RCC 7860 (cell line): ENCODE measurements at regions not wholly inside any gene's neighbourhood (a gene's known extent, or its start where the extent isn't known, plus 50 kb on each side); places are given as distances from the start of the nearest gene placed in this dataset.

Experiments
- DNase-seq: peaks from one replicate; pipeline ENCODE4 v3.0.0-alpha.2; 2015; ENCODE audit warnings: low spot score
- FAIRE-seq: peaks from 2 replicates; lab custom pipeline; 2012; peaks lifted over from hg19 to GRCh38; lab: Jason Lieb, UNC

DNA sequence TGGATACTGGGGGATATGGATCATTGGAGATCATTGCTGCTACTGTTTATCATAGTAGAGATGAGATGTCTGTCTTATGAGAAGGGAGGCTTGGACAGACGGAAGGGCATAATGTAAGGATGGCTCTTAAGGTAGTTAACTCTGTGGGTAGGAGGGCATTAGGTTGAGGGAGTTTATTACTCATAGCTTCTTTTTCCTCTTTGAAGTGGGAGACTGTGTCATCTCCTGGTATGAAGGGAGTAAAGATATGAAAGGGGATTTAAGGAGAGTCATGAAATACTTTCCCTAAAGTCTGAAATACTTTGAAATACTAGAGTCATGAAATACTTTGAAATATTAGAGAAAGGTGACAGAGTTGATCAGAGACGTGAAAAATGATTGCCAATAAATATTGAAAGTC lies 255.5 kb upstream of the PITX2 start:
- DNase-seq (peak; percentile 68), FAIRE-seq (peak; percentile 83)

DNA sequence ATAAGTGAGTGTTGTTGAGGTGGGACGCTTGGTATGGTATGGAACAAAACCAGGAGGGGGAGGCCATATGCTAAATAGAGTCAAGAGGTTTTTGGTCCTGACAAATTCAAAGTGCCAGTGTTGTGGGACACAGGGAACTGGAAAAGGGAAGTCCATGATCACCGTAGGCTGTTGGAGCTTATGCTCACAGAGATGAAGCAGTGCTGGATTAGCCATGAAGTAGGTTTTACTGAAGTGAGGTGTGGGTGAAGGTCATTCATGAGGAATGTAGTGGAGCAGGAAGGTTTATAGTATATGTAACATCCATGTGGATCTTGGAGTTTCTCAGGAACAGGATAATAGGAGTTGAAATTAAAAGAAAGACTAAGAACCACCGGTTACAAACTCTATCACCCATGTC lies 256.1 kb upstream of the PITX2 start:
- FAIRE-seq = no peak
- no peak for DNase-seq

DNA sequence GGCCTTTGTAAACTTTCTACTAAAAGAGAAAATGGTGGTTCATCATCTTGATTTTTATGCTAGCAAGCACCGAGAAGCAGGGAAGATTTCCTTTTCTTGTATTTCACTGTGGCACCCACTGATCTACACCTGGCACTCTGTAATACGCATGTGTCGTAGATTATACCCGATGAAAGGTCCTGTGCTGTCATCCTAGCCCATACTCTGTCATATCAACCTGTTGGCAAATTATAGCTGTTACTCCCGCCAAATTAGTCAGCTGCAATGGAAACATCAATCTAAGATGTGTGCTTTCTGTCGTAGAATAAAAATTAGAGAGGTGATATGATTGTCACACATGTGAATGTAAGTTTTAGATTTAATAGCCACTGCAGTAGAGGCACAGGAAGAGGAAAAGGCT lies 263.4 kb upstream of the PITX2 start:
- no peak for DNase-seq
- no peak for FAIRE-seq

DNA sequence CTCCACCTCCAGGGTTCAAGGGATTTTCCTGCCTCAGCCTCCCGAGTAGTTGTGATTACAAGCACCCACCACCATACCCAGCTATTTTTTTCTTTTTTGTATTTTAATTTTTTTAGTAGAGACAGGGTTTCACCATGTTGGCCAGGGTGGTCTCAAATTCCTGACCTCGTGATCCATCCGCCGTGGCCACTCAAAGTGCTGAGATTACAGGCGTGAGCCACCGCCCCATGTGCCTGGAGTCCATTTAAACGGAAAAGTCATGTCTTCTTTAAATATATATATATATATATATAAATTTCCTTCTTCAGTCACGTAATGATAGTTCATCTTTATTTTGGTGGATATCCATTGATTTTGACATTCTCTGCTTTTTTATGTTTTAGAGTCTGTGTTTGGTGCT lies 264.0 kb upstream of the PITX2 start:
- DNase-seq = no peak
- no peak for FAIRE-seq

DNA sequence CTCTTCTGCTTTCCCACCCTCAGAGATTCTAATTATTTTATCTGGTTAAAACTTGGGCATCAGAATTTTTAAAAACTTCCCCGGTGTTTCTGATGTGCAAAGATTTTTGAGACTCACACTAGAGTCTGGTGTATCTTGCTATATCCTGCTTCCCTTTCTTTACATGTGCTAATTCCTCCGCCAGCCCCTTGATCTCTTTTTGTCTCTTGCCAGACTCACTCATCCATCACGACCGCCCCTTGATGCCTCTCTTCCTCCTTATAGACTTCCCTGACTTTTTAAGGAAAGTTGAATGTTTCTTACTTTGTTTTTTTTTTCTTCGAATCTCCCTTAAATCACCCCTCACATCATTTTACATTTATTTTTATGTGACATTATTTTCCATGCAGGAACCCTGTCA lies 274.9 kb upstream of the PITX2 start:
- FAIRE-seq (no peak), DNase-seq (no peak)

DNA sequence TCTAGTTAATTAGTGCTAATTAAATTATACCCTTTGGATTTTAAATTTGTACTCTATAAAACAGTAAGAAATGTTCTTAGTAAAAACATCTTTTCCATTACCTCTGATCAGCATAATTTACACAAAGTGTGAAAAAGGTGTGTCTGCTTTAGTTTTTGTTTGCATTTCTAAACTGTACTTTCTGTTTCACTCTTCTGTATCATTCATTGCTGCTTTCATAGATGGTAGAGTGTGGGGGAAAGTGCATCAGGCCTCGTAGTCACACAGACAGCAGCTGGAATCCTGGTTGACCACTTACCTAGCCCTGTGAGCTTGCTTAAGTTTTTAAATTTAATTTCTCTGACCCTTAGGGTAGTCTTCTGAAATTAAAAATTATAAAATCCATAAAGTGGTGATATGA lies 275.4 kb upstream of the PITX2 start:
- FAIRE-seq = no peak

DNA sequence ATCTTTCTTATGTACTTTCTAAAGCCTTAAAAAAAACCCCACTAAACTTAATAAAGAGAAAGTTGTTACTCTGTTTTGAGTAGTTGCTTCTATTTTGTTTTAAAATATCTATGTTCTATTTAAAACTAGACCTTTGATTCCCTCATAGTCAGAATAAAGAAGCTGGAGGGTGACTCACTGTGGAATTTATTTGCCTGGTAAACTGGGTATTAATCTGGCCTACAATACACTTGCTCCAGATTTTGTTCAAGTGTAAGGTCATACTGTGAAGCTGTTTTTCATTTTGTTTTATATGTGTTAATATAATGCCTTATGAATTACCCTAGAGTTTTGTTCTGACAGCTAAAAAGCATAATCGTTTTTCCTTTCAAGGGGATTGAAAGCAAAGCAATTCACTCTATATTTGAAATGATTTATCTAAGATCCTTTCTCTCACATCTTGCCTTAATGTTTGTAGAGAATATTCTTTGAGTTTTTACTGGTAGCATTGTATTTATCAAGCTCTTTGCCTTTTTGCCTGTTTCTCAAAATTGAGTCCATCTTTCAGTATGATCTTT lies 277.4 kb upstream of the PITX2 start:
- no peak for FAIRE-seq
- no peak for DNase-seq

More for the DNA sequence above, 275.4 kb upstream of the PITX2 start:
- no peak for DNase-seq

DNA sequence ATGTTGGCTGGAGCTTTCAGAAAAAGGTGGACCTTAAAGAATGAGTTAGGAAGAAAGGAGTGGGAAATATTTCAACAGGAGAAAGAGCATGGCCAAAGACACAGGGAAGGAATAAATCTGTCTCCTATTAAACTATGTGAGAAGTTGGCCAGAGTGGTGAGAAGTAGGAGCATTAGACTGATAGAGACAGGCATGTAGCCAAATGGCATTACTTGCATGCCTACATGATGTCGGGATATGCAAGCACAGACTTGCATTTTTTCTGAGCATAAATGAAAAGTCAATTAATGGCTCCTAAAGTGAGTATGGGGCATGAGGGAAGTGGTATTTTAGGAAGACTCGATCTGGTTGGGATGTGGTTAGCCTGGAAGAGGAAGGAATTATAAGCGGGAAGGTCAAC lies 279.6 kb upstream of the PITX2 start:
- no peak for FAIRE-seq
- no peak for DNase-seq

DNA sequence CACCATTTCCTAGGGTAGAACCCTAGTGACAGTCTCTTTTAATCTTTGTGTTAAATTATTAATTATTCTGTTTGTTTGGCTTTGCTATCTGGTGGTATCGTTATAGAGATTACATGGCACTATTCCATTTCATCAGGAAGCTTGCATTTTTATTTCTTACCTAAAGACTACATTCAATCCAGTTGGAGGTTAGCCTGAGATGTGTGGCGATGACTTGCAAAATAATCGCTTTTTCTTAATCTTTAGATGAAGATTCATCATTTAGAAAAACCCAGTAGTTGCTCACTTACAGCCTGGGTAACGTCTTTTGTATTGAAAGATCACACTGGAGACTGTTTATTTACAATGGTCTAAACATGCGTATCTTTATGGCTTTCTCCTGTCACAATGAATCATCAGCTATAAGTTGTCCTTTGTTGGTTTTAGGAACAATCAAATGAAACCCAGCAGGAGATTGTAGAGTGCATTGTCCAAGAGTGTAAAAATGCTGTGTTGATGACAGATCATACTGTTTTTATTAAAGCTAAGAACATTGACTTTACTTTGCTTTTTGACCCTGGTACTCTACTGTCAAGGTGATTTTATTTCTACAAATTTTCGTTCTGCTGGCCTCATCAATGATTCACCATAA lies 281.7 kb upstream of the PITX2 start:
- FAIRE-seq = no peak
- no peak for DNase-seq

DNA sequence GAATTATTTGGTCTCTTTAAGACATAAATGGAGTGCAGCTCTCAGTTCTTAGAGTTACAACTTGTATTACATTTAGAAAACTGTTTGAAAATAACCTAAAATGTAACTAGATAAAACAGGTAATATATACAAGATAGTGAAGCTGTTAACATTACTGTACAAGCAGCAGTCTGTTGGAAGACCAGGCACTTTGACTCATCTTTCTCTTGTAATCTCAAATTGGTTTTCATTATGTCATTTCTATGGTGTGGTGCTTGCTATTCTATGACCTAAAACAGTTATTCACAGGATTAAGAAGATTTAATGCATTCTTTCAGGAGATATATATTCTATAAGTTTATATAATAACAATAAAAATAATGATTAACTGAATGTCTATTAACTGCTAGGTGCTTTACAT lies 282.5 kb upstream of the PITX2 start:
- DNase-seq (no peak), FAIRE-seq (no peak)

DNA sequence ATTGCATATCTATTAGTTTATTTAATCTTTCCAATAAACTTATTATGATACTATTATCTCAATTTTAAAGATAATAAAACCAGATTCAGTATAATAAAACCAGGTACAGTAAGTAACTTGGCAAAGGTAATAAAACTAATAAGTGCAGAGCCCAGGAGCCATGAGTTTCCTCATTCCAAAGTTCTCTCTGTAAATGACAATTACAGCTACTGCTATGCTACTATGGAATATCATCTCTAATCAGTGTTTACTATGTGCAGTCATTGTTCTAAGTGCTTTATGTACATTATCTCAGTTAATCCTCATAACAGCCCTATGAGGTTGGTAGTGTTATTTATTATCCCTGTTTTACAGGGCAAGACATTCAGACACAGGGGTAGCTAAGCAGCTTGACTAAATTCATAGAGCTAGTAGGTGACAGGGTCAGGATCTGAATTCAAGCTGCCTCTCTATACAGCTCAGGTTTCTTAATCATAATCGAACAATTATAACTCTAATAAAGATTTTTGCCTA lies 285.0 kb upstream of the PITX2 start:
- no peak for FAIRE-seq

DNA sequence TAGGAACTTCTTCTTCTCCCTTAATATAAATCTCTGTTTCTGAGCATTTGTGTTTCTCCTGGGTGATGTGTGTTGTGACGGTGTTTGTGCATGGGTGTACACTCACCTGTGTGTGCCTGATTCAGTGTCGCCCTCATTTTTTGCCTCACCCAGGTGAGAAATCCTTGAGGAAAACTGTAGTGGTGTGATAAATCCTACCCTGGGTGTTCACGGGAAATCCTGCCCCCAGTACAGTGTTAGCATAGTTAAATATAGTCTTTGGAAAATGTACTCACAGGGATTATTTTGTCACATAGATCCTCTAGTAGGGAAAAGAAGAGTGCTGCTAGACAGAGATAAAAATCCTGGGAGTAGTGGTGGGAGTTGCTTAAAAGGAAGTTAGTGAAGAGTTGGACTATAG lies 291.9 kb upstream of the PITX2 start:
- no peak for FAIRE-seq
- no peak for DNase-seq

More for the DNA sequence above, 285.0 kb upstream of the PITX2 start:
- no peak for DNase-seq

DNA sequence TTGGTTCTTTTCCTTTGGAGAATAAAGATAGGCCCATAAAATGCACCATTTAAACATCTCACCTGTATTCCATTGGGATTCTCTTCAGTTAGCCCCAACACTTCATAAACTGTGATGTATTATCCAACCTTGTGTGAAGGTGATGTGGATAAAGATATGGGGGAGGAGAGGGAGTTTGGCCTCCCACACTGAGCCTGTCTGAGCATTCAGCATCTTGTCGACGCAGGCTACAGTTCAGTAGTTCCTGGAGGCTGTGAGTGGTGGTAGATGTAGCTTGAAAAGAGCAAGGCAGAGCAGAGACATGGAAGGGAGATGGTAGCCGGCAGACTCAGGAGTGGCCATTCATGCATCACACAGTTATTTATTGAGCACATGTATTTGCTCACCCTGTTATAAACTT lies 292.4 kb upstream of the PITX2 start:
- FAIRE-seq (no peak), DNase-seq (no peak)

DNA sequence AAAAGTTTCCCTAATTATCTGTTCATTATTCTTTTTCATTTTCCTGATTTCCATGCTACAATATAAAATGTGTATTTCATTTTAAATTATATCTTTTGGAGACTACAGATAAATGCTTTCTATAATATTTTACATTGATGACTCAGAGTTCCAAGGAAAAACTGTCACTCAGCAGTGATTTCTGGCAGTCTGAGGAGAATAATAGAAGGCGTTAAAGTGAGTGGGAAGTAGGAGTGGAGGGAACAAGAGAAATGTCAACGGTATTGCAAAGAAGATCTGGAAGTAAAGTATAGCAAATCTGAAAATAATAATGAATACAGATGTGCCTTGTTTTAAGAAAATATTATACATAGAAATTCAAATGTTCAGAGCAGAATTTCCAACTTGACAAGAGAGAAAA lies 293.6 kb upstream of the PITX2 start:
- FAIRE-seq = no peak
- no peak for DNase-seq

DNA sequence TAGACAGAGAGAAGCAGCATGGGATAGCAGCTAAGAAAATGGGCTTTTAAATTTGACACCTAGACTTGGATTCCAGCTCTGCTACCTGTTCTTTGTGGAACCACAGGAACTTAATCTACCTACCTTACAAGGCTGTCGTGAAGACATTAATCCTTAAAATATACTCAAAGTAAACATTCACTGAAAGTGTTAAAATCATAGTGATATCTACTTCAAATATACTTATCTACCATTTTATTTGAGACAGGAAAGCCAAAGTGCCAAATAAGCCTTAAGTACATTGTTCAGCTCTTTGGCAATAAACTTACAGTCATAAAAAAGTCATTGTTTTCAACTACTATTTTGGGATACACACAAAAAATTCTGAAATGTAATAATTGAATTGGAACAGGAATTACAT lies 295.0 kb upstream of the PITX2 start:
- FAIRE-seq = no peak
- DNase-seq = no peak

DNA sequence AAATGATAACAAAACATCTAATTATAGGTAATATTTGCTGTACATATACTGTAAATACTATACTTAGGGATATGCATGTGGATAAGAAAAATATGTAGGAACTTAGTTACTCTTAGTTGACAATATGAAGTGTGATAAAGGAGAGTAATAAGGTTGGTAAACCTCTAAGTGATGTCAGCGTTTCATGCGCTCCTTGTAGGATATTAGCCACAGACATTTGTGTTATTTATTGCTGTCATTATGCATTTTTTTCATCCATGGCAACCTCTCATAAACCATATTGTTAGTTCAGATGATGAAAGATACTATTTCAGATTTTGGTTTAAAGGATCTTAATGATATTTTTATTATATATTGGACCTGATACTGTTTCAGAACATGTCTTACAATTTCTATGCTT lies 298.1 kb upstream of the PITX2 start:
- FAIRE-seq (no peak), DNase-seq (no peak)

DNA sequence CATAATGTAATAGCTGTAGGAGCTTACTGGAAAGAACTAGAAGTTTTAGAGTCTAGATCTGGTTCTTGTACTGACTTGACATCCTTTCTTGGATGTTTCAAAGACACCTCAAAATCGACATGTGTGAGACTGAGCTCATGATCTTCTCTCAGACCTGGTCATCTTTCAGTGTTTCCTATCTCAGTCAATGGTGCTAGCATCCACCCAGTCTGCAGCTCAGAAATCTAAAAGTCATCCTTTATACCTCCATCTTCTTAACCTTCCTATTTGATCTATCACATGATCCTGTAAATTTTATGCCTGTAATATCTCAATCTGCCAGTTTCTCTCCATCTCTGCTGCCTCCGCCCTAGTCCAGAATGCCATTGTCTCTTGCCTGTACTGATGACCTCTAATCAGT lies 301.9 kb upstream of the PITX2 start:
- no peak for DNase-seq
- FAIRE-seq = no peak

DNA sequence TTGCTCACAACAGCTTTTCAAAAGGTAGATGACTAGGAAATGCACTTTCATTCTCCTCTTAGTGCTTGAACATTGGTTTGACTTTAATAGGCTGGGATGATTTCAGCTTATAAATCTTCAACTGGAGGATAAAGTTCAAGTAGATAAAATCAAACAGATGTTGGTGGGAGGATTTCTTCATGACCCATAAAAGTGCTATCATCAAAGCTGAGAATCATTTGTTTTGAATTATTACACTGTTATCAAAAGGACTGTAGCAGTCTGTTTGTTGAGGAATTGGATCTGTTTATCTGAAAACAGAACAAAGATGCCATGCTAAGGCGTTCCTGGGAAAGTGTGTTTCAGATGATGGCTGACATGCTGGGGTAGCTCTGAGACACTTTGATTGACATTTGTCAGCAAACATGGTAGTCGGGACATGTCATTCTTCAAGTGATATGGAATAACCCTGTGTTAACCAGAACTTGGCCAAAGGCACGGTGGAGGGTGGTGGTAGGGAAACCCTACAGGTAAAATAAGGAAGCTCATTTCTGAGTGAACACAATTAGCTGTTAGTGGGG lies 304.0 kb upstream of the PITX2 start:
- DNase-seq (no peak), FAIRE-seq (no peak)

DNA sequence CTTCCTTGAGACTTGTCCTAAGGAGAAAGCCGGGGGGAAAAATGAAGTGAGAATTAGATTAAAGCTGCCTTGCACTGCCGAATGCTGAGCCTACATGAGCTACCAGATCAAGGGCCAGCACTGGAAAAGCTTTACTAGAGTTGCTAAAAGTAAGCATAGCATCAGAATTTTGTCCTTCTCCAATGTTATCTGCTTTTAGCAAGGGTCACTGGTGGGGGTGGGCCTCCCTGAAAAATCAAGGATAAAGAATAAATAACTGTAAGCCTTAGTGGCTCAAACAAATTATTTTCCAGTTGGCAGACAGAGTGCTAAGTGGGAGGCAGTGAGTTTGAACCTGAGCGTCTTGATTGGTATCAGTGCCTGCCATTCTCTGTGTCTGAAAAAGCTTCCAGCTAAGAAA lies 310.5 kb upstream of the PITX2 start:
- DNase-seq (no peak), FAIRE-seq (no peak)

DNA sequence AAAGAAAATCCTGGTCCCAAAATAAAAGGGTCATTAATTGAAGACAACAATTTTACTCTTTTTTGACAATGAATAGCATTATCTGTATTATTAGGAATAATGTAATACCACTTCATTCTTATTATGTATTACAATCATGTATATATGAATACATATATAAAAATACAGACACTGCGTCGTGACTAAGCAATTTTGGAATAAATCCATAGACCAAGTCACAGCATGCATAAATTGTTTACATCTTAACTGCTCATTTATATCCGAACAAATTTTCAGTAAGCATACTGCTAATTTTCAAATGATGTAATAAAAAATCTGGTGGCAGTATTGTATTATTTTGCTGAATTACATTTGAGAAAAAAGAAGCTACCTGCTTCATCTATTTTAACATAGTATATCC lies 321.6 kb upstream of the PITX2 start:
- DNase-seq = no peak
- no peak for FAIRE-seq

DNA sequence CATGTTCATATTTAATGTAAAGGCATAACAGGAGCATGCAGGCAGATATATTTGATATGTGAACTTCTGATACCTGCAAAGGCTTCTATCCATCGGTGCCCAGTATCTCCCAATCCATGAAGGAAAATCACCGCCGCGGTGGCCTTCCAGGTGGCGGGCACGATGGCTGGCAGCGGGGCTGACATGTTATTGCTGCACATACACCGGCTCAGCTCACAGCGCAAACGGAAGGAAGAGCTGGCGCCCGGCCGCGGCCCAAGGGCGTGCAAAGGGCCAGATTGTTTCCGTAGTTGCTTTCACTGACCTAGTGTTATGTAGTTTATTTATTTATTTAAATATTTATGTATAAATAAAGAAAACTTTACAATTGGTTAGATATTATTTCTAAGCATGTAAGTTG lies 322.7 kb upstream of the PITX2 start:
- no peak for FAIRE-seq
- no peak for DNase-seq

DNA sequence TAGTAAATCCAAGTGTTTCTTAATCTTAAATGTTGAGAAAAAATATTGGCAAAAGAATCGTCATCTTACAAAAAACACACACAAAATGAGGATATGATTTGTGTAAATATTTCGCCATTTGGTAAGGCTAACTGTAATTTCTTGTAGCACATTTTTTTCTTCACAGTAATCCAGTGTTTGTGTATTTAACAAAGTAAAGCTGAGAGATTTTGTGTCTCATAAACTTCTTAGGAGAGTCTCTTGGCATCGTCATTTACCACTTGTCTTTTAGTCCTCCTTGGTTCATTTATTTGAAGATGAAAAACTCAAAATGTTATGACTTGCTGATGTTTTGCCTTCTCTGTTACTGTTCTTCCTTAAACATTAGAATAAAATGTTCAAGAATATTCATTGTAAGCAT lies 326.7 kb upstream of the PITX2 start:
- no peak for FAIRE-seq

DNA sequence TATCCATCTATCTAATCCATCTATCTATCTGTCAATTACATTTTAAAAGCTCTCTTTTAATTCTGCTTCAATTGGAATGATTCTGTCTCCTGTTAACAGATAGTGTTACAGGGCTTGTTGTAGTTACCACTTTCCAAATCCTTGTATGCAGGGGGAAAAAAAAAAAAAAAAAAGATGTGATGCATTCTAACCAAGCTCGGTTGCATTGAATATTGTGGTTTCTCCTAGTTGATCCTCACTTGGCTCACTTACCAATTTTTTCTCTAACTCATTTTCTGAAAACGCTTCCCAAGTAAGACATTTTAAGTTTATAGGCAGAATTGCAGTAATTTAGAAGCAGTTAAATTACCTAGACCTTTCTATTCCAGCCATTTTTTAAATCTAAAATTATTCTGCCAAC lies 327.9 kb upstream of the PITX2 start:
- FAIRE-seq (no peak), DNase-seq (no peak)

More for the DNA sequence above, 326.7 kb upstream of the PITX2 start:
- DNase-seq = no peak
